ENCODE measurements at regions not wholly inside any gene's neighbourhood (a gene's known extent, or its start where the extent isn't known, plus 50 kb on each side); places are given as distances from the start of the nearest gene placed in this dataset.

GRCh38 chr5:62041156-62041756, 264.8 kb upstream of the KIF2A start:
- Histone ChIP-seq H3K9me3 (peaks cover 0 to 2% (median 0%) of the 10 kb centered on the region in 3 donors), H3K36me3 (replicated peaks in 1 of 2; ENCODE audit: insufficient read depth in 1 of 2, low read depth in 2 of 2) (no peaks in the 10 kb centered on the region), H3K4me3 (no peak overlapping the region), H3K4me1 (no peaks in the 10 kb centered on the region), H3K27ac (no peak overlapping the region), H3K27me3 (no peaks in the 10 kb centered on the region)
- intact Hi-C loops (cut with DNase I): no loop called here
- ATAC-seq: no peak
- TF ChIP-seq POLR2A (IDR thresholded peaks at IDR 0.05) (no peak), CTCF (IDR thresholded peaks at IDR 0.05) (no peak)
- WGBS, 2 donors: 48 to 51% methylated on average over 5 of the region's 5 CpGs
- no peak for DNase-seq

DNA sequence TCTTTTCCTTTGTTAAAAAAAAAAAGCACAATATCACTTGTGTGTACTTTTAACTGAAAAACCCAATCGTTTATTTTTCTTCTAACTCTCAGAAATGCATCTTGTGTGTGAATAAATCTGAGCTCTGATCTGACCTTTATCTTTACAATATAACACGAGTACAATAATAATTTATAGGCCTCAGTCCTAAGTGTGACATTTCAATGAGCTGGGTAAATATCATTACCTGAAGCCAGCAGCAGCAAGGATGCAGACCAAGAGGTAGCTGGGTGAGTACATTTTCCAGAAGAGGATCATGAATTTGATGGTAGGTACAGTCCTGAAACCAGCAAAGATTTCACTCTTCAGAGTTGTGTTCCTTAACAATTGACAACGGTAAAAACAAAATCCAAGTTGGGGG, 264.0 kb upstream of the KIF2A start:
- no peak for TF ChIP-seq CTCF (IDR thresholded peaks at IDR 0.05)
- TF ChIP-seq POLR2A (IDR thresholded peaks at IDR 0.05): no peak
- ATAC-seq: no peak
- intact Hi-C loops (cut with DNase I): no loop called here

DNA sequence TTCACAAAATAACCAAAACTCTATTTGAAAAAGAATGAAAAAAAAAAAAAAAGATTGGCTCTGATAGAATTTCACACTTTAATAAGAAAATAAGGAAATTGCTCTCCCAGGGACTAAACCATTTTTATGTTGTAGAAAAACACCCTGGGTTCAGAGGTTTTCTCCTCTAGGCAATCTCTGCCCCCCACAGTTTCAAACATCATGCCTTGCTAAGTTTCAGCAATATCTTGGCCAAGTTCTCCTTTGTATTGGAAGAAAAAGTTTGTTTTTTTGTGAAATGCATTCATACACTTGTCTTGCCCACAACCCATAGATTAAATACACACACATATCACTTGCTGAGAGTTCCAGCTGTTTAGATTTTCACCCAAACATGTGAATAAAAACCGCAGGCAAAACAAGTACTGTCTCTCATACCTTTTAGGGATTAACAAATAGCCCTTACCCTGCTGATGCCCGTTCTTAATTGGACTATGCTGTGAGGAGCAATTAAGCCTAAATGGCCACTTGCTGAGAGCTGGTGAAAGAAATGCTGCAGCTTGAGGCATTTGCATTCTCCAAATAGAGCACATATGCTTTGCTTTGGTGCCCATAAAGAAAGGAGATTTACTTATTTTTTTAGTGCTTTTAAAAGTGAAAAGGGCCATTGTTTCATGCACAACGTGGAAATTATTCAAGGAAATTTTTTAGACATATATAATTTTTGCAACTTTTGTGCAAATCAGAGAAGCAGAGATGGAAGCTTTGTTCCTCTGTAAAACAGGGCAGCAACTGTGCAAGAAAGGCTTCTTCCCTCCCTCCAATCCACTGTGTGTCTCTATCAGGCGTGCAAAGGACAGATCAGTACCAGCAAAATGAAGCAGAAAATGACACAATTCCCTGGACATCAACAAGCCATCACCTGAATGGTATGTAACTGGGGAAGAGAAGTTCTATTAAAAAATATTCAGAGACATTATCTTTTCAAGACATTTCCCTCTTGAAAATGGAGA, 262.4 kb upstream of the KIF2A start:
- intact Hi-C loops (cut with DNase I): no loop called here
- Histone ChIP-seq H3K36me3 (replicated peaks in 1 of 2; ENCODE audit: insufficient read depth in 1 of 2, low read depth in 2 of 2) (no peaks in the 10 kb centered on the region), H3K27ac (no peak overlapping the region), H3K4me1 (no peaks in the 10 kb centered on the region), H3K27me3 (no peaks in the 10 kb centered on the region), H3K4me3 (no peak overlapping the region), H3K9me3 (peaks cover 0 to 7% (median 0%) of the 10 kb centered on the region in 3 donors)
- ATAC-seq (no peak), DNase-seq (no peak)
- TF ChIP-seq CTCF (IDR thresholded peaks at IDR 0.05): no peak
- no peak for TF ChIP-seq POLR2A (IDR thresholded peaks at IDR 0.05)
- 35 to 45% methylated on average over 4 of the region's 4 CpGs for WGBS, 2 donors

More for the DNA sequence above, 264.0 kb upstream of the KIF2A start:
- DNase-seq: no peak
- Histone ChIP-seq H3K4me3 (no peak overlapping the region), H3K4me1 (no peaks in the 10 kb centered on the region), H3K27ac (no peak overlapping the region), H3K9me3 (peaks cover 0 to 7% (median 0%) of the 10 kb centered on the region in 3 donors), H3K27me3 (no peaks in the 10 kb centered on the region), H3K36me3 (replicated peaks in 1 of 2; ENCODE audit: insufficient read depth in 1 of 2, low read depth in 2 of 2) (no peaks in the 10 kb centered on the region)
- 33 to 37% methylated on average over 3 of the region's 3 CpGs for WGBS, 2 donors

DNA sequence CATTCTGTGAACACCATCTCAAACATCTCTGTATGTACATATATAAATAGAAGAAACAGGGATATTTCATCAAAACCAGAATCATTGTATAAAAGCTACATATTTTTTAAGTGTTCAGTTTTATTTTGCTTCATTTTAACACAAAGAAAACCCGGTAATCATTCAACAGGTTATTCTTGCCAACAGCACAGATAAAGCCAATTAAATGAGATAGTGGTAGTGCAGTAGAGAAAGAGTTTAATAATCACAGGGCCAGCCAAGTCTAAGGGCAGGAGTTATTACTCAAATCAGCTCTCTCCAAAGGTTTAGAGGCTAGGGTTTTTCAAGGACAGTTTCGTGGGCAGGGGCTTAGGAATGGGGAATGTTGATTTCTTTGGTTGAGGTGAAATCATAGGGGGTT, 261.0 kb upstream of the KIF2A start:
- Histone ChIP-seq H3K27ac (no peak overlapping the region), H3K4me3 (no peak overlapping the region), H3K4me1 (no peaks in the 10 kb centered on the region), H3K9me3 (peaks cover 0 to 7% (median 0%) of the 10 kb centered on the region in 3 donors), H3K36me3 (replicated peaks in 1 of 2; ENCODE audit: insufficient read depth in 1 of 2, low read depth in 2 of 2) (no peaks in the 10 kb centered on the region), H3K27me3 (no peaks in the 10 kb centered on the region)
- intact Hi-C loops (cut with DNase I): no loop called here
- WGBS, 2 donors: 84 to 88% methylated on average over 2 of the region's 2 CpGs
- ATAC-seq (no peak), DNase-seq (no peak)
- TF ChIP-seq POLR2A (IDR thresholded peaks at IDR 0.05): no peak
- no peak for TF ChIP-seq CTCF (IDR thresholded peaks at IDR 0.05)

Measured in body of pancreas (tissue), 4 donors.